SK-N-SH treated with all-trans-retinoic acid at 6 μM for 48 hours (cell line): ENCODE measurements at regions not wholly inside any gene's neighbourhood (a gene's known extent, or its start where the extent isn't known, plus 50 kb on each side); places are given as distances from the start of the nearest gene placed in this dataset.

Source experiments
- ARNTL ChIP-seq: fragments of 450-650 bp; formaldehyde crosslinking; IDR thresholded peaks from 2 replicates; pipeline ENCODE4 v1.5.0; 2020; ENCODE audit warnings: low read depth, mild to moderate bottlenecking, moderate library complexity, borderline replicate concordance
- BACH2 ChIP-seq: fragments of 250-450 bp; sonication (Bioruptor Pico); IDR thresholded peaks from 2 replicates; pipeline ENCODE4 v1.9.0; 2021; ENCODE audit warnings: mild to moderate bottlenecking, borderline replicate concordance
- ESRRG ChIP-seq: fragments of 250-450 bp; sonication (Bioruptor Pico); IDR thresholded peaks from 2 replicates; pipeline ENCODE4 v1.6.1; 2021; ENCODE audit warnings: mild to moderate bottlenecking
- OSR1 ChIP-seq: fragments of 250-450 bp; sonication (Bioruptor Pico); IDR thresholded peaks from 2 replicates; pipeline ENCODE4 v1.8.0; 2022; ENCODE audit warnings: moderate library complexity, mild to moderate bottlenecking, inconsistent platforms
- PPARA ChIP-seq: fragments of 250-450 bp; sonication (Bioruptor Pico); IDR thresholded peaks from 2 replicates; pipeline ENCODE4 v1.5.0; 2020; ENCODE audit warnings: mild to moderate bottlenecking, borderline replicate concordance
- TCF4 ChIP-seq: fragments of 250-450 bp; sonication (Bioruptor Pico); IDR thresholded peaks from 2 replicates; pipeline ENCODE4 v1.8.0; 2021; ENCODE audit warnings: mild to moderate bottlenecking, moderate library complexity, borderline replicate concordance
- ZC3H10 ChIP-seq: fragments of 250-450 bp; sonication (Bioruptor Pico); IDR thresholded peaks from 2 replicates; pipeline ENCODE4 v1.5.1; 2021; ENCODE audit warnings: mild to moderate bottlenecking, moderate library complexity
- ZFP3 ChIP-seq: fragments of 250-450 bp; sonication (Bioruptor Pico); IDR thresholded peaks from 2 replicates; pipeline ENCODE4 v1.5.0; 2020; ENCODE audit warnings: mild to moderate bottlenecking, moderate library complexity
- ZFP30 ChIP-seq: fragments of 450-650 bp; formaldehyde crosslinking; IDR thresholded peaks from 2 replicates; pipeline ENCODE4 v1.5.0; 2022; ENCODE audit warnings: mild to moderate bottlenecking, moderate library complexity
- ZNF565 ChIP-seq: fragments of 450-650 bp; formaldehyde crosslinking; conservative IDR thresholded peaks from 2 replicates; pipeline ENCODE4 v1.5.0; 2020; ENCODE audit warnings: low read depth, mild to moderate bottlenecking, moderate library complexity
- TF ChIP-seq, protein P1 (sequence below): fragments of 250-450 bp; sonication (Bioruptor Pico); IDR thresholded peaks from 2 replicates; pipeline ENCODE4 v1.8.0; 2020; ENCODE audit warnings: mild to moderate bottlenecking, moderate library complexity, borderline replicate concordance
- TF ChIP-seq, protein P2 (sequence below): fragments of 250-450 bp; sonication (Bioruptor Pico); IDR thresholded peaks from 2 replicates; pipeline ENCODE4 v1.5.1; 2020; ENCODE audit warnings: low read depth, mild to moderate bottlenecking, moderate library complexity
- TF ChIP-seq, protein P3 (sequence below): fragments of 250-450 bp; sonication (Bioruptor Pico); IDR thresholded peaks from 2 replicates; pipeline ENCODE4 v1.5.0; 2020; ENCODE audit warnings: mild to moderate bottlenecking, moderate library complexity

DNA sequence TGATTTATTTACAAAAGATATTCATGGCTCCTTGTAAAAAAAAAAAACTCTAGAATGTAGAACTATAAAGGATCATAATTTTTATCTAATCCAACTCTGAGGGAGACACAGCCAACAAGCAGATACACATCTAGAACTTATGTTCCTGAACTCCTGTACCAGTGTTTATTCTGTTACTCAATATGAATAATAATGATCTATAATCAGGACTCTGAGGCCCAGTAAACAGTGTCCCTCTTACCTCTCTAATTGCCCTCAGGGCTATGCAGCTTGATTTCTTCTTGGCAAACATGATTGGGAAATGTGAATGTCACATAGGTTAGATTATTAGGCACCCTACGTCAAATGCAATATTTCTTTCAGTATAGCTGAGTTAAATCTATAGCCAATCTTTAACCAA, 391.6 kb upstream of the RPS23 start:
- no peak for TF ChIP-seq PPARA (CRISPR knock-in tag)
- no peak for TF ChIP-seq ZFP30 (CRISPR knock-in tag)
- TF ChIP-seq TCF4 (CRISPR knock-in tag) = no peak
- TF ChIP-seq OSR1 = no peak
- TF ChIP-seq ESRRG = no peak
- no peak for TF ChIP-seq ARNTL
- no peak for TF ChIP-seq ZC3H10 (CRISPR knock-in tag)
- TF ChIP-seq, protein P1, sequence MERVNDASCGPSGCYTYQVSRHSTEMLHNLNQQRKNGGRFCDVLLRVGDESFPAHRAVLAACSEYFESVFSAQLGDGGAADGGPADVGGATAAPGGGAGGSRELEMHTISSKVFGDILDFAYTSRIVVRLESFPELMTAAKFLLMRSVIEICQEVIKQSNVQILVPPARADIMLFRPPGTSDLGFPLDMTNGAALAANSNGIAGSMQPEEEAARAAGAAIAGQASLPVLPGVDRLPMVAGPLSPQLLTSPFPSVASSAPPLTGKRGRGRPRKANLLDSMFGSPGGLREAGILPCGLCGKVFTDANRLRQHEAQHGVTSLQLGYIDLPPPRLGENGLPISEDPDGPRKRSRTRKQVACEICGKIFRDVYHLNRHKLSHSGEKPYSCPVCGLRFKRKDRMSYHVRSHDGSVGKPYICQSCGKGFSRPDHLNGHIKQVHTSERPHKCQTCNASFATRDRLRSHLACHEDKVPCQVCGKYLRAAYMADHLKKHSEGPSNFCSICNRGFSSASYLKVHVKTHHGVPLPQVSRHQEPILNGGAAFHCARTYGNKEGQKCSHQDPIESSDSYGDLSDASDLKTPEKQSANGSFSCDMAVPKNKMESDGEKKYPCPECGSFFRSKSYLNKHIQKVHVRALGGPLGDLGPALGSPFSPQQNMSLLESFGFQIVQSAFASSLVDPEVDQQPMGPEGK (CRISPR knock-in tag) = no peak
- TF ChIP-seq ZNF565 (CRISPR knock-in tag) = no peak
- TF ChIP-seq, protein P2, sequence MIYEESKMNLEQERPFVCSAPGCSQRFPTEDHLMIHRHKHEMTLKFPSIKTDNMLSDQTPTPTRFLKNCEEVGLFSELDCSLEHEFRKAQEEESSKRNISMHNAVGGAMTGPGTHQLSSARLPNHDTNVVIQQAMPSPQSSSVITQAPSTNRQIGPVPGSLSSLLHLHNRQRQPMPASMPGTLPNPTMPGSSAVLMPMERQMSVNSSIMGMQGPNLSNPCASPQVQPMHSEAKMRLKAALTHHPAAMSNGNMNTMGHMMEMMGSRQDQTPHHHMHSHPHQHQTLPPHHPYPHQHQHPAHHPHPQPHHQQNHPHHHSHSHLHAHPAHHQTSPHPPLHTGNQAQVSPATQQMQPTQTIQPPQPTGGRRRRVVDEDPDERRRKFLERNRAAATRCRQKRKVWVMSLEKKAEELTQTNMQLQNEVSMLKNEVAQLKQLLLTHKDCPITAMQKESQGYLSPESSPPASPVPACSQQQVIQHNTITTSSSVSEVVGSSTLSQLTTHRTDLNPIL = no peak
- no peak for TF ChIP-seq ZFP3 (CRISPR knock-in tag)
- no peak for TF ChIP-seq BACH2 (CRISPR knock-in tag)
- TF ChIP-seq, protein P3, sequence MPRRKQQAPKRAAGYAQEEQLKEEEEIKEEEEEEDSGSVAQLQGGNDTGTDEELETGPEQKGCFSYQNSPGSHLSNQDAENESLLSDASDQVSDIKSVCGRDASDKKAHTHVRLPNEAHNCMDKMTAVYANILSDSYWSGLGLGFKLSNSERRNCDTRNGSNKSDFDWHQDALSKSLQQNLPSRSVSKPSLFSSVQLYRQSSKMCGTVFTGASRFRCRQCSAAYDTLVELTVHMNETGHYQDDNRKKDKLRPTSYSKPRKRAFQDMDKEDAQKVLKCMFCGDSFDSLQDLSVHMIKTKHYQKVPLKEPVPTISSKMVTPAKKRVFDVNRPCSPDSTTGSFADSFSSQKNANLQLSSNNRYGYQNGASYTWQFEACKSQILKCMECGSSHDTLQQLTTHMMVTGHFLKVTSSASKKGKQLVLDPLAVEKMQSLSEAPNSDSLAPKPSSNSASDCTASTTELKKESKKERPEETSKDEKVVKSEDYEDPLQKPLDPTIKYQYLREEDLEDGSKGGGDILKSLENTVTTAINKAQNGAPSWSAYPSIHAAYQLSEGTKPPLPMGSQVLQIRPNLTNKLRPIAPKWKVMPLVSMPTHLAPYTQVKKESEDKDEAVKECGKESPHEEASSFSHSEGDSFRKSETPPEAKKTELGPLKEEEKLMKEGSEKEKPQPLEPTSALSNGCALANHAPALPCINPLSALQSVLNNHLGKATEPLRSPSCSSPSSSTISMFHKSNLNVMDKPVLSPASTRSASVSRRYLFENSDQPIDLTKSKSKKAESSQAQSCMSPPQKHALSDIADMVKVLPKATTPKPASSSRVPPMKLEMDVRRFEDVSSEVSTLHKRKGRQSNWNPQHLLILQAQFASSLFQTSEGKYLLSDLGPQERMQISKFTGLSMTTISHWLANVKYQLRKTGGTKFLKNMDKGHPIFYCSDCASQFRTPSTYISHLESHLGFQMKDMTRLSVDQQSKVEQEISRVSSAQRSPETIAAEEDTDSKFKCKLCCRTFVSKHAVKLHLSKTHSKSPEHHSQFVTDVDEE (CRISPR knock-in tag) = no peak
